Epithelial cell of prostate (primary cell): ENCODE measurements at regions not wholly inside any gene's neighbourhood (a gene's known extent, or its start where the extent isn't known, plus 50 kb on each side); places are given as distances from the start of the nearest gene placed in this dataset.

Source experiments
- DNase-seq: peaks from one replicate; pipeline ENCODE4 v3.0.0-alpha.2; 2011; ENCODE audit warnings: low read depth, low spot score
- H3K27ac ChIP-seq: fragments of 450-650 bp; 2 replicates; pipeline ENCODE4 v1.5.1; 2017; ENCODE audit warnings: mild to moderate bottlenecking

- DNase-seq = no peak
- H3K27ac ChIP-seq = no peak overlapping the region
These were observed 248.3 kb downstream of the PHF14 start for GRCh38 chr7:11221984-11222383.

DNA sequence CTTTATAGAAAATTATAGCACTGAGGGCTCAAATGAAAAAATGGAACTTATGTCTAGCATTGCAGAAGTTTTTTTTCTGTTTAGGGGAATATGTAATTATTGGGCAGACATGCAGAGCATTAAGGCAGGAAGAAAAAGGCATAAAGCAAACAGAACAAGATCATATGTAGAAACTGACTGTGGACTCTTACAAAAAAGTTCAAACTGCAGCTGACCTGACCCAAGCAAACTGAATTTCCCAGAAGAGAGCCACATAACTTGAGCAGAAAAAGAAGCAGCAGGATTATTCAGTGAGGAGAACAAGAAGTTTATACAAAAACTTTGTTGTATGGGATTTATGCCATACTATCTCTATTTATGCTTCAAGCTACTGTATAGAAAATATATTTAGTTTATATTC is 250.9 kb downstream of the PHF14 start:
- no peak overlapping the region for H3K27ac ChIP-seq
- DNase-seq = no peak

GRCh38 chr7:11228515-11228914 is 254.8 kb downstream of the PHF14 start:
- DNase-seq = no peak
- H3K27ac ChIP-seq = no peak overlapping the region

DNA sequence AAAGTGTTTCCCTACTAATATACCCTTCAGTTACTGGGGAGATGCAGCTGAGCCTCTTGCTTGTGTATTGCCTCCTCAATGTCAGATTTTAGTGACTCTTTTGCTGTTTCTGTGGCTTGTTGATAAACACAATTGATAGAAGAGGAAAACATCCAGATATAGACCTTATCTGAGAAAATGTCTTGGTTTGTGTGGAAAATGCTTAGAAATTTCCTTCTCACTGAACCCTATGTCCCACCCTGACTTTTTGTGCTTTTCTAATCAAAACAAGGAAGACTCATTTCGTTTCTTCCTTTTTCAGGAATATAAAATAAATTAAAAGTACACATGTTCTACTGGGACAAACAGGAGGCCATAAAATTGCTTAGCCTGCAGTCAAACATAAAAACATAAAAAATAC is 257.5 kb downstream of the PHF14 start:
- DNase-seq = no peak
- no peak overlapping the region for H3K27ac ChIP-seq

- DNase-seq = no peak
- H3K27ac ChIP-seq = no peak overlapping the region
These were observed 258.8 kb downstream of the PHF14 start for GRCh38 chr7:11232462-11232861.

GRCh38 chr7:11233871-11234270 is 260.2 kb downstream of the PHF14 start:
- DNase-seq = no peak
- no peak overlapping the region for H3K27ac ChIP-seq

GRCh38 chr7:11235491-11235890 is 261.8 kb downstream of the PHF14 start:
- no peak for DNase-seq

DNA sequence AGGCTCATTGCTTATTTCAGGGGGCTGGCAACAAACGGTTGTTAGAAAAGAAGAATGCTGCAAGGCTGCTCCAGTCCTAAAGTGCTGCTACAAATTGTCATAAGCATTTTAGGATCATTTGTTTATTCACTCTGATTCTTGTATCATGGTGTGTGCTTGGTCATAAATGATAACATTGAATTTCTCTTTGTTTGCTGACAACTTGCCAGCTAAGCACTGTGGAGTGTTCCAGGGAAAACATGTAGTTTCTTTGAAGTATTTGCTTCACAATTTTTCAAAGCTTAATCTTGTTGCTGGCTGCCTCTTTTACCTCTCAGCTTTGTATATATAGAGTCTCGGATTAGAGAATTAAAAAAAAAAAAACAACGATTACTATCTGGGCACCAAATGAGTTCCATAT is 263.0 kb downstream of the PHF14 start:
- H3K27ac ChIP-seq = no peak overlapping the region
- DNase-seq = no peak

More at GRCh38 chr7:11235491-11235890, 261.8 kb downstream of the PHF14 start:
- H3K27ac ChIP-seq = no peak overlapping the region

- no peak for DNase-seq
- no peak overlapping the region for H3K27ac ChIP-seq
These were observed 264.1 kb downstream of the PHF14 start for GRCh38 chr7:11237742-11238141.

DNA sequence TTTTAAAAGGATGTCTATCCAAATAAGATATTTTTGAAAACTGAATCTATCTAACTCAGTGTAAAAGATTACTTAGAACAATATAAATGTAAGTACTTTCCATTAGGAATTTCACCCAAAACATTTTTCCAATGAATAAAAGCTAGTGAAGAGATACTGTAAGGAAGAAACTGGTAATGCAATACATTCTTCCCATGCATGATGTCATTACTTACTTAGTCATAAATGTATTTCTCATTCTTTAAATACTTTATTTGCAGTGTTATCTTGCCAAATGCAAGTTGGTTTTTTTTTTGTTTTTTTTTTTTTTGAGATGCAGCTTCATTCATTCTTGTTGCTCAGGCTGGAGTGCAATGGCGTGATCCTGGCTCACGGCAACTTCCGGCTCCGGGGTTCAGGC is 265.6 kb downstream of the PHF14 start:
- no peak overlapping the region for H3K27ac ChIP-seq
- DNase-seq = no peak

- no peak overlapping the region for H3K27ac ChIP-seq
- DNase-seq = no peak
These were observed 270.1 kb downstream of the PHF14 start for GRCh38 chr7:11243739-11244138.

GRCh38 chr7:11244149-11244548 is 270.5 kb downstream of the PHF14 start:
- DNase-seq = no peak
- H3K27ac ChIP-seq = no peak overlapping the region

DNA sequence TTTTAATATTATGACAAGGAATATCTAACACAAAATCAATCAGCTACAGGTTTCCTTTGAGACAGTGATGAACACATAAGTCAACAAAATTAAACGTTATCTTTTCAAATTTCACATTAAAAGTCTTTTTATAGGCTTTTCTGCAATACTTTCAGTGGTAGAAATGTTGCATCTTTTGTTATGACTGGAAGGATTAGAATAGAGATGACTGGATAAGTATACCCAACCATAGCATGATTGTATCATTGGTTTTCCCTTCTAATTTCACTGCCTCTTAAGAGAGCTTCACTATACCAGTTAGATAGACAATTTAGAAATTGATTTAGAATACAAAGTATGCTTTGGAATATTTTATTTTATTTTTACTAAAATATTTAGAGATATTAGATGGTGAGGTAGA is 273.9 kb downstream of the PHF14 start:
- no peak overlapping the region for H3K27ac ChIP-seq
- DNase-seq = no peak

- DNase-seq = no peak
- H3K27ac ChIP-seq = no peak overlapping the region
These were observed 277.8 kb downstream of the PHF14 start for GRCh38 chr7:11251436-11251835.

DNA sequence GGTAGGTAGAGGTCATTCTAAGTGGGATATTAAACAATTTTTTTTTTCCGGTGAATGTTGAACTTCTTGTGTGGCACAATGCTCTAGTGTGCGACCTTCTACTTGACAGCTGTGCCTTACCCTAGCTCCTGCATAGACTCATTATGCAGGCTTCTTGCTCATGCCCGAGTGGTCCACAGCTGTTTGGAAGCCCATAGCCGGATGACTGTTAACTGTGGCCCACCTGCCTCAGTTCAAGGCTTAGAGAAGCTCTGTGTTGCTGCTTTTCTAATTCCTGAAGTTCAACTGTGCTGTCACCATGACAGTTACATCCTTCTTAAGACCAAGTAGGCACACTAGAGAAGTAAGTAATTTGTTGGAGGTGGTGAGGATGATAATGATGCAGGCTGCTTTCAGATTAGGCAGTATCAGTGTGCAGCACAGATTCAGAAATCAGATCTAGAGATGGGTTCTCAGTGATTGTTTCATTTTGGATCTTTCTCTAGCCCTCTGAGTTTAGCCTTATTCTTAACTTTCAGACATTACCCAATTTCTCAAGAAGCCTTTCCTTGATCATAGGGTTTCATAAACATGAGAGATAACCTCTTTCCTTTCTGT is 278.4 kb downstream of the PHF14 start:
- DNase-seq = no peak
- no peak overlapping the region for H3K27ac ChIP-seq

- no peak for DNase-seq
- H3K27ac ChIP-seq = no peak overlapping the region
These were observed 279.1 kb downstream of the PHF14 start for GRCh38 chr7:11252705-11253272.

- DNase-seq = no peak
- H3K27ac ChIP-seq = no peak overlapping the region
These were observed 282.8 kb downstream of the PHF14 start for GRCh38 chr7:11256501-11256900.

DNA sequence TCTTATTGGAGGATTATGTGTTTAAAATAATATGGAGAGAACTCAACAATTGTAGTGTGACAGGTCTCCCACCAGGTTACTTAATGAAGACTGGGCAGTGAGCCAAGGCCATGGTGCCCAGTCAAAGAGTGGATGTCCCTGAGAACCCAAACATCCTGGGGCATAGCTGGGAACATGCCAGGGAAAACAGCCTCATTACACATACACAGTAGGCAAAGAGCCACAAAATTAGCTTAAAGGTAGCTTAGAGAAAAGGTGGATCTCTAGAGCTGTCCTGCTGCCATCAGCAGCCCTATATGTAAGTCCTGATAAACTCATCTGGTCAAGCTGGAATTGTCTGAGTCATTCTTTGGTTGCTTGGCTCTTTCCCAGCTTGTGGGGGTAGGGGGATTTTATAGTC is 287.8 kb downstream of the PHF14 start:
- no peak for DNase-seq
- no peak overlapping the region for H3K27ac ChIP-seq

DNA sequence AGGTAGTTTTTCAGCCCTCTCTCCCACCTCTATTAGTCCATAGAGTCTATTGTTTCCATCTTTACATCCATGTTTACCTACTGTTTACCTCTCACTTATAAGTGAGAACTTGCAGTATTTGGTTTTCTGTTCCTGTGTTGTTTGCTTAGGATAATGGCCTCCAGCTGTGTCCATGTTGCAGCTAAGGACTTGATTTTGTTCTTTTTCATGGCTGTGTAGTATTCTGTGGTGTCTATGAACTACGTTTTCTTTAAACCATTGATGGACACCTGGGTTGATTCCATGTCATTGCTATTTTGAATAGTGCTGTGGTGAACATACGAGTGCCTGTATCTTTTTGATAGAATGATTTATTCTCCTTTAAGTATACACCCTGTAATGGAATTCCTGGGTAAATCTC is 292.4 kb downstream of the PHF14 start:
- no peak for DNase-seq

GRCh38 chr7:11272352-11272751 is 298.7 kb downstream of the PHF14 start:
- DNase-seq = no peak
- no peak overlapping the region for H3K27ac ChIP-seq

More for the DNA sequence above, 292.4 kb downstream of the PHF14 start:
- H3K27ac ChIP-seq = no peak overlapping the region

DNA sequence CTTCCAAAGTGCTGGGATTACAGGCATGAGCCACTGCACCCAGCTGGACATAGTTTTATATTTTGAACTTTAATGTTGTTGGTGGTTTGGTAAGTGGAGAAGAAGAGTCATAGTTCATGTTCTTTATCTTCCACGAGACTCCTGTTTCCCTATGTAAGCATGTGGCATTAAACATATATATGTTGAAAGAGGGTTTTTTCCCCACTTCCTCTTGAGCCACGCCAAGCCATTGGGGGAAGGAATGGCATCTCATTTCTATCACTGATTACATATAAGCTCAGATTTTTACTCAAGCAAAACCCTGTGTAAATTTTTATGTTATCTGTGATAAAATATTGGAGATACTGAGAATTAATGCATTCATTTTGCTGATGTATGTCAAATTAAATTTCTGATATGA is 300.4 kb downstream of the PHF14 start:
- H3K27ac ChIP-seq = no peak overlapping the region
- DNase-seq = no peak

- no peak for DNase-seq
- no peak overlapping the region for H3K27ac ChIP-seq
These were observed 308.3 kb downstream of the PHF14 start for GRCh38 chr7:11281953-11282352.
